ENCODE measurements at regions not wholly inside any gene's neighbourhood (a gene's known extent, or its start where the extent isn't known, plus 50 kb on each side); places are given as distances from the start of the nearest gene placed in this dataset.

GRCh38 chr10:43703286-43703685 lies 54.6 kb upstream of the ZNF32 start:
- Histone ChIP-seq H3K27ac (no peak overlapping the region), H3K4me1 (replicated peaks; ENCODE audit: insufficient read depth) (no peaks in the 10 kb centered on the region), H3K9me3 (ENCODE audit: insufficient read depth, low read depth) (no peaks in the 10 kb centered on the region), H2AFZ (no peak overlapping the region), H3K4me3 (no peak overlapping the region), H3K9me2 (ENCODE audit: insufficient read depth) (no peaks in the 10 kb centered on the region), H4K20me1 (ENCODE audit: insufficient read depth) (no peaks in the 10 kb centered on the region), H3K36me3 (ENCODE audit: low read depth) (no peaks in the 10 kb centered on the region), H3K4me2 (no peak overlapping the region), H3K79me2 (ENCODE audit: low read depth) (no peaks in the 10 kb centered on the region), H3F3A (ENCODE audit: insufficient read depth, low read depth) (no peaks in the 10 kb centered on the region), H3K27me3 (ENCODE audit: insufficient read depth, low read depth) (peaks cover 95% of the 10 kb centered on the region)
- intact Hi-C loops (cut with micrococcal nuclease; ENCODE audit: unreplicated experiment): no loop called here
- BruUV-seq (replicated peaks): no TSS peak
- no peak for DNase-seq
- CTCF ChIA-PET: no interaction called here
- POLR2A ChIA-PET (ENCODE audit: unreplicated experiment): no interaction called here
- no peak for TF ChIP-seq EZH2 (IDR thresholded peaks at IDR 0.05; ENCODE audit: low read depth)
- TF ChIP-seq, protein P1, sequence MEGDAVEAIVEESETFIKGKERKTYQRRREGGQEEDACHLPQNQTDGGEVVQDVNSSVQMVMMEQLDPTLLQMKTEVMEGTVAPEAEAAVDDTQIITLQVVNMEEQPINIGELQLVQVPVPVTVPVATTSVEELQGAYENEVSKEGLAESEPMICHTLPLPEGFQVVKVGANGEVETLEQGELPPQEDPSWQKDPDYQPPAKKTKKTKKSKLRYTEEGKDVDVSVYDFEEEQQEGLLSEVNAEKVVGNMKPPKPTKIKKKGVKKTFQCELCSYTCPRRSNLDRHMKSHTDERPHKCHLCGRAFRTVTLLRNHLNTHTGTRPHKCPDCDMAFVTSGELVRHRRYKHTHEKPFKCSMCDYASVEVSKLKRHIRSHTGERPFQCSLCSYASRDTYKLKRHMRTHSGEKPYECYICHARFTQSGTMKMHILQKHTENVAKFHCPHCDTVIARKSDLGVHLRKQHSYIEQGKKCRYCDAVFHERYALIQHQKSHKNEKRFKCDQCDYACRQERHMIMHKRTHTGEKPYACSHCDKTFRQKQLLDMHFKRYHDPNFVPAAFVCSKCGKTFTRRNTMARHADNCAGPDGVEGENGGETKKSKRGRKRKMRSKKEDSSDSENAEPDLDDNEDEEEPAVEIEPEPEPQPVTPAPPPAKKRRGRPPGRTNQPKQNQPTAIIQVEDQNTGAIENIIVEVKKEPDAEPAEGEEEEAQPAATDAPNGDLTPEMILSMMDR (conservative IDR thresholded peaks at IDR 0.05): no peak

- no peak overlapping the region for H3K4me3 ChIP-seq
- H4K20me1 ChIP-seq (ENCODE audit: insufficient read depth): no peaks in the 10 kb centered on the region
- H3F3A ChIP-seq (ENCODE audit: insufficient read depth, low read depth): no peaks in the 10 kb centered on the region
- no peak overlapping the region for H2AFZ ChIP-seq
- CTCF ChIA-PET: no interaction called here
- no peak for DNase-seq
- intact Hi-C loops (cut with micrococcal nuclease; ENCODE audit: unreplicated experiment): no loop called here
- H3K9me2 ChIP-seq (ENCODE audit: insufficient read depth): no peaks in the 10 kb centered on the region
- POLR2A ChIA-PET (ENCODE audit: unreplicated experiment): no interaction called here
- no peak overlapping the region for H3K27ac ChIP-seq
- no TSS peak for BruUV-seq (replicated peaks)
- peaks cover 95% of the 10 kb centered on the region for H3K27me3 ChIP-seq (ENCODE audit: insufficient read depth, low read depth)
- H3K4me2 ChIP-seq: no peak overlapping the region
- no peaks in the 10 kb centered on the region for H3K36me3 ChIP-seq (ENCODE audit: low read depth)
- H3K9me3 ChIP-seq (ENCODE audit: insufficient read depth, low read depth): no peaks in the 10 kb centered on the region
- no peaks in the 10 kb centered on the region for H3K4me1 ChIP-seq (replicated peaks; ENCODE audit: insufficient read depth)
- no peaks in the 10 kb centered on the region for H3K79me2 ChIP-seq (ENCODE audit: low read depth)
- TF ChIP-seq, protein P1 (conservative IDR thresholded peaks at IDR 0.05): no peak
- no peak for TF ChIP-seq EZH2 (IDR thresholded peaks at IDR 0.05; ENCODE audit: low read depth)
Measured at GRCh38 chr10:43702936-43703281, 54.2 kb upstream of the ZNF32 start.

DNA sequence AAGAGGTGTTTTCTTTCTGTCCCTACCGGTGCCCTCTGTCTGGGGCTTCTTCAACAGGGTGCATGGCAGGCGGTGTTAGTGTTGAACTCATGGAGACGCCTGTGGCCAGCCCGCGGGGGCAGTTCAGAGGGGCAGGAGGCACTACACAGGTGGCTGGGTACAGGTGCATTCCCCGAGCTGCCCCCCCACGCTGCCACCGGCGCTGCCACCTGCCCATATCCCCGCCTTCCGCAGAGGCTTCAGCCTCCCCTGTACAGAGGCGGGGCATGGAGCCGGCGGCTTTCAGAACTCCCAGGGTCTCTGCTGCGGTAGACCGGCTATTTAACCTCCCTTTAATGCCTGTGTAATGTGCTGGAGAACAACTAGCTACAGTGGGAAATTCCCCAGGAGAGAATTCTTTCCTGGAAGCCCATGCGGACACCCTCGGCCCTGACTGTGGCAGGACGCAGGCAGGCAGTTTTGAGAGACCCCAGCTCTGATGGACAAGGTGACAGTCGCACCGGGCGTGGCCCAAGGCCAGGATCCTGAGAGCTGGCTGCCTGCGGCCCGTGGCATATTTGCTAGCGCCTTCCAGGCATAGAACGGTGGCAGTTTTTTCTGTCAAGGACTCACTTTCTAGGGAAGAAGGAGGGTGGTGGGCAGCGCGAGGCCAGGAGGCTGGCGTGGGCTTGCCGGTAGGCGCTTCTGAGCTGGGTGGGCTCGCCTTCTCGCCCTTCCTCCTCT lies 53.7 kb upstream of the ZNF32 start:
- Histone ChIP-seq H3K27me3 (ENCODE audit: insufficient read depth, low read depth) (peaks cover 94% of the 10 kb centered on the region), H3K9me3 (ENCODE audit: insufficient read depth, low read depth) (no peaks in the 10 kb centered on the region), H3K4me2 (no peak overlapping the region), H3K4me1 (replicated peaks; ENCODE audit: insufficient read depth) (no peaks in the 10 kb centered on the region), H3K27ac (no peak overlapping the region), H2AFZ (no peak overlapping the region), H3K36me3 (ENCODE audit: low read depth) (no peaks in the 10 kb centered on the region), H4K20me1 (ENCODE audit: insufficient read depth) (no peaks in the 10 kb centered on the region), H3F3A (ENCODE audit: insufficient read depth, low read depth) (no peaks in the 10 kb centered on the region), H3K79me2 (ENCODE audit: low read depth) (no peaks in the 10 kb centered on the region), H3K9me2 (ENCODE audit: insufficient read depth) (no peaks in the 10 kb centered on the region), H3K4me3 (no peak overlapping the region)
- no peak for TF ChIP-seq EZH2 (IDR thresholded peaks at IDR 0.05; ENCODE audit: low read depth)
- TF ChIP-seq, protein P1 (conservative IDR thresholded peaks at IDR 0.05): no peak
- POLR2A ChIA-PET (ENCODE audit: unreplicated experiment): no interaction called here
- DNase-seq: no peak
- no TSS peak for BruUV-seq (replicated peaks)
- intact Hi-C loops (cut with micrococcal nuclease; ENCODE audit: unreplicated experiment): no loop called here
- CTCF ChIA-PET: no interaction called here

Data from PC-9 (cell line).